Coronary artery (tissue), 2 donors: ENCODE measurements at regions not wholly inside any gene's neighbourhood (a gene's known extent, or its start where the extent isn't known, plus 50 kb on each side); places are given as distances from the start of the nearest gene placed in this dataset.

Experiments
- DNase-seq: peaks from one replicate; pipeline ENCODE4 v3.0.0-alpha.2; 2017; ENCODE audit warnings: low spot score
- H3K27ac ChIP-seq, 2 donors: fragments of 200-600 bp; sonication (generic); one replicate each; pipeline ENCODE4 v1.5.1; 2016 to 2019
- H3K4me3 ChIP-seq: fragments of 200-600 bp; sonication (generic); 2 replicates; pipeline ENCODE4 v1.5.1; 2016; ENCODE audit warnings: mild to moderate bottlenecking, moderate library complexity
- TF ChIP-seq, protein P1 (sequence below): fragments of 200-600 bp; sonication (generic); IDR thresholded peaks from one replicate; pipeline ENCODE4 v1.5.1; 2019; ENCODE audit warnings: antibody characterized with exemption

- peak overlapping the region; percentile 51 for H3K4me3 ChIP-seq
- DNase-seq: no peak
- TF ChIP-seq, protein P1, sequence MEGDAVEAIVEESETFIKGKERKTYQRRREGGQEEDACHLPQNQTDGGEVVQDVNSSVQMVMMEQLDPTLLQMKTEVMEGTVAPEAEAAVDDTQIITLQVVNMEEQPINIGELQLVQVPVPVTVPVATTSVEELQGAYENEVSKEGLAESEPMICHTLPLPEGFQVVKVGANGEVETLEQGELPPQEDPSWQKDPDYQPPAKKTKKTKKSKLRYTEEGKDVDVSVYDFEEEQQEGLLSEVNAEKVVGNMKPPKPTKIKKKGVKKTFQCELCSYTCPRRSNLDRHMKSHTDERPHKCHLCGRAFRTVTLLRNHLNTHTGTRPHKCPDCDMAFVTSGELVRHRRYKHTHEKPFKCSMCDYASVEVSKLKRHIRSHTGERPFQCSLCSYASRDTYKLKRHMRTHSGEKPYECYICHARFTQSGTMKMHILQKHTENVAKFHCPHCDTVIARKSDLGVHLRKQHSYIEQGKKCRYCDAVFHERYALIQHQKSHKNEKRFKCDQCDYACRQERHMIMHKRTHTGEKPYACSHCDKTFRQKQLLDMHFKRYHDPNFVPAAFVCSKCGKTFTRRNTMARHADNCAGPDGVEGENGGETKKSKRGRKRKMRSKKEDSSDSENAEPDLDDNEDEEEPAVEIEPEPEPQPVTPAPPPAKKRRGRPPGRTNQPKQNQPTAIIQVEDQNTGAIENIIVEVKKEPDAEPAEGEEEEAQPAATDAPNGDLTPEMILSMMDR: peak; percentile 50
- H3K27ac ChIP-seq: no peak overlapping the region
Observed at GRCh38 chr13:50085063-50085462, 69.8 kb downstream of the KCNRG start.

GRCh38 chr13:50089633-50090032, 74.4 kb downstream of the KCNRG start:
- DNase-seq: no peak
- TF ChIP-seq, protein P1: no peak
- Histone ChIP-seq H3K4me3 (no peak overlapping the region), H3K27ac (no peak overlapping the region)

DNA sequence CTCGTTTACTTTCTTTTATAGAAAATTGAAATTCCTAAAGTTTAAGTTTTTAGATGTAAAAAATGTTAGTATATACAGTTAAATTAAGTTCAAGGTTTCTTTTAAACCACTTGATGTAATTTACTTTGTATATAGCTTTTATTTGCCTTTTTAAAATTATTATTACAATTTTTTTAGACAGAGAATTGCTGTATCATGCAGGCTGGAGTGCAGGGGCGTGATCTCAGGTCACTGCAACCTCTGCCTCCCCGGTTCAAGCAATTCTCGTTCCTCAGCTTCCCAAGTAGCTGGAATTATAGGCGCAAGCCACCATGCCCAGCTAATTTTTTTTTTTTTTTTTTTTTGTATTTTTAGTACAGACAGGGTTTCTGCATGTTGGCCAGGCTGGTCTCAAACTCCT, 75.0 kb downstream of the KCNRG start:
- H3K4me3 ChIP-seq: no peak overlapping the region

DNA sequence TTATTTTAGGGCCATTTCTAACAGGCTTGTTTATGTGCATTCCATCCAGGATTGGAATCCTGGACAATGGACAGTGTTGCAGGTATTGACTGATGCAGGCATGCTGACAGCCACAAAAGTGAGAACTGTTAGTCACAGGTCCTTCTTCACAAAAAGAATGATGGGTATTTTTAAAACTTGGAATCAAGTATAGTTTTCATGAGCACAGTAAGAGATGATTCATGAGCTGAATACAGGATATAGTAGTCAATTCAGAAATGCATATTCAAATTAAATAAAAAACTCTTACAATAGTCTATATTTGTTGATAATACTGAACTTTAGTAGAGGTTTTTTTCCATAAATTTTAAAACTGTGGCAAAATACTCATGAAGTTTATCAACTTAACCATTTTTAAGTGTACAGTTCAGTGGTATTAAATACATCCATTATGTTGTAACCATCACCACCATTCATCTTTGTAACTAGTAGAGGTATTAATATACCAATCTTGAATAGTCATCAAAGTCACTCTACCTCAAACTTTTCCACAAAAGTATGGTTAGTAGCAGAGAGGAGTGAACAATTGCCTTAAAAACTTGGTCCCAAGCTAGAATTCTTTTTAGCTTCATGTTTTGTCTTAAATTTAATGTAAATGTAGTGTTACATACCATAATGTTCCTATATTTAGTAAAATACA, 79.5 kb downstream of the KCNRG start:
- TF ChIP-seq, protein P1: no peak
- DNase-seq: no peak
- H3K4me3 ChIP-seq: no peak overlapping the region
- no peak overlapping the region for H3K27ac ChIP-seq

More for the DNA sequence above, 75.0 kb downstream of the KCNRG start:
- H3K27ac ChIP-seq: no peak overlapping the region
- TF ChIP-seq, protein P1: no peak
- DNase-seq: no peak

DNA sequence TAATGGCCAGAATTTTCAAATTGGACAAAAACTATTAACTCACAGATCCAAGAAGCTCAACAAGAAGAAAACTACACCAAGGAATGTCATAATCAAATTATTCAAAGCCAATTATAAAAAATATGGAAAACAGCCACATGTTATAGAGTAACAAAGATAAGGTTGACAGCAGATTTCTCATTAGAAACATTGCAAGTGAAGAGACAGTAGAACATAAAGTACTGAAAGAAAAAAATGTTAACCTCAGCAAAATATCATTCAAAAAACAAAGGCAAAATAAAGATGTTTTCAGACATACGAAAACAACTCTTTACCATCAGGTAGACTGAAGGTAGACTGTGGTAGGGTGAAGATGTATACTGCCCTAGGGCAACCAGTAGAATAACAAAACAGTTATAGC, 83.4 kb downstream of the KCNRG start:
- no peak overlapping the region for H3K27ac ChIP-seq
- no peak overlapping the region for H3K4me3 ChIP-seq
- no peak for DNase-seq
- TF ChIP-seq, protein P1: no peak

GRCh38 chr13:50099473-50099872, 84.2 kb downstream of the KCNRG start:
- Histone ChIP-seq H3K27ac (no peak overlapping the region), H3K4me3 (no peak overlapping the region)
- DNase-seq: no peak
- TF ChIP-seq, protein P1: no peak

- TF ChIP-seq, protein P1: no peak
- no peak for DNase-seq
- Histone ChIP-seq H3K27ac (no peak overlapping the region), H3K4me3 (no peak overlapping the region)
Observed at GRCh38 chr13:50101590-50101989, 86.3 kb downstream of the KCNRG start.
